Stimulated activated CD4-positive, alpha-beta T cell treated with anti-CD3 and anti-CD28 coated beads, Interleukin-1b, Interleukin-23, amount 100 ng/mL, for 24 hours (primary cell): ENCODE measurements at regions not wholly inside any gene's neighbourhood (a gene's known extent, or its start where the extent isn't known, plus 50 kb on each side); places are given as distances from the start of the nearest gene placed in this dataset.
"Not testable (repeated sequence)": the region's sequence is repeated elsewhere in the genome, so short reads cannot be mapped to it uniquely, and the experiment has no call there.

Experiments used
- DNase-seq, 4 experiments: peaks; one replicate each; pipeline ENCODE4 v3.0.0-alpha.2; 2020; ENCODE audit warnings: low read depth in 4 of 4, low spot score in 1 of 4

DNA sequence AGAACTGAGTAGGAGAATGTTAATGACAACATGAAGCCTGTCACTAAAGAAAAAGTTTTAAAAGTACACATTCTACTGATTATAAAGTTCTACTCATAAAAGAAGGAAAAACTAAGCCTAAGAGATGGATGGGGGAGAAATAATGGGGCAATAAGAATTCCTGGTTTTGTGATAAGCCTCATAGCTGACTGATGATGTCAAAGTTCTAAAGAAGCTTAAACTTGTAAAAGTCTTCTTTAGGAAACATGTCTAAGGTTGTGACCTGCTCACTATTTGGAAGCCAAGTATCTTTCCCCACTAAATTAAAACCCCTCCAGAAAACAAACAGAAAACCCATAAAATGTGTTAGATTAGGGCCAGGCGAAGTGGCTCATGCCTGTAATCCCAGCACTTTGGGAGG is 232.9 kb upstream of the GIMD1 start:
- no peak for DNase-seq

DNA sequence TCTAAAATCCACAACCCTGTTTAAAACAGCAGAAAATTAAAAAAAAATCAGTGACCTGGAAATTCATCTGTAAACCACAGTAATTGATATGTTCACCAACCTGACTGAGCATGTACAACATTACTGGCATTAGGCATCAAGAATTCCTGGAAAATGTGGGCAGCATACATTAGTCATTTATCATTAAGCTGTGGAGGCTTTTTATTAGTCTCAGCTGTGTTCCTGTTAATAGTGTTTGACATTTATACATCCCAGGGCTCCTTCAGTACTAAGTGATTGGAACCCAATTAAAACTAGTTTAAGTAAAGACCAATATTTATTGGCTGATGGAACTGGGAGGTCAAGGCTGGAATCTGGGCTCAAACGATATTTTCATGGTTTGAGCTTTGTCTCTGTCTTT is 227.3 kb upstream of the GIMD1 start:
- DNase-seq: no peak

DNA sequence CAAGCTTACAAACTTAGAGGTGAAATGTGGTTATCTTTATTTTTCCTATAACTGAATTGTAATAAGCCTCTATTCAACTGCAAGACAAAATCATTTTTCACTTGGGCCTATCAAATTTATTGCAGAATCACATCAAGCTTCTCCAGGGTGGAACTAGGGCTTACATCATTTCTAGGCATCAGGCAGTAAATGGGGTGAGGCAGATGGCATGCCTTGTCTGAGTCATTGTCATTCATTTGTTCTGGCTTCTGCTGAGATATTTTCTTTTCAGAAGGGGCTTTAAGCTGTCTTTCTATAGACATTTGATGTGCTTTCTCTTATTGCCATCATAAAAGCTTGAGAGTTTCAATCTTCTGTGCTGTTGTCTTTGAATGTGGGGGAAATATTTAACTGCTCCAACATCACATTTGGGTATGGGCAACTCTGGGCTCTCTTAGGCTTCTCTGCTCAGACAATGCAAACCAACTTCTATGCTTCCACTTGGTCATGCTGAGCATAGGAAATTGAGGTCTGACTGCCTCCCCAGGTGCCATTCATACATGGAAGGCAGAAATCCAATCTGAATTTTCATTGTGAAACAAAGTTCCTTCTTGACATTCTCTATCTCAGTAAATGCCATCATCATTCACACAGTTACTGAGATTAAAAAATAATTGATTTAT is 225.8 kb upstream of the GIMD1 start:
- no peak for DNase-seq

DNA sequence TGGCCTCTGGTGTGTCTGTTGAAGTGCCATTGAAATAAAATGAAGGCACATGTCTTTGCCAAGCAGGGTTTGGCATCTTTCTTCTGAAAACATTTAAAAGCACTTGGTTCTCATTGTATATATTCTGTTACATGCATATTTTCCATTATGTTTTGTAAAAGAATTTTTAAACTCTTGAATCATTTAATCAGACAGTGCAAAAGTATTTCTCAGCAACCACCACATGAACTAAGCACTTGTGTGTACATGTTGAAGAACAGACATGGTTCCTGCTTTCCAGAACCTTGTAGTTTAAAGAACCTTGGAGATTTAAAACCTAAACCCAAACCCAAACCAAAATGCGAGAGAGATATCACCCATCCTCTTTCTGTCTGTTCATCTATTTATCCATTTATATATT is 220.3 kb upstream of the GIMD1 start:
- no peak for DNase-seq

DNA sequence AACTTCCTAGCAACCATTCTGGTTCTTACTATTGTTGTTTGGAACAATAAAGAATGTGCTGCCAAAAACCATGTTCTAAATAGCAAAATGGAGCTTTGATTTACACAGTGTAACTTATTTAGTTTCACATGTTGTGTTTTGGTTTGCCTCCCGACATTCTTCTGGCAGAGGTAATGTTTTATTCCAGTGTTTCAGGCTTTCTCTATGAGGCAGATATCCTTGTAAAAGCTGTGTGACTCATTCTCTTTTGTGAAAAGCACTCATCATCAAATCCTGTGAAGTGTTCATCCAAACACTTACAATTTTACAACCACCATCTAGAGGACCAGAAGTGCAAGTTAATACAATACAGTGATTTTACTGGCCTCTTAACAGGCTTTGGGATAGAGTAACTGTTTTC is 219.0 kb upstream of the GIMD1 start:
- DNase-seq: no peak

DNA sequence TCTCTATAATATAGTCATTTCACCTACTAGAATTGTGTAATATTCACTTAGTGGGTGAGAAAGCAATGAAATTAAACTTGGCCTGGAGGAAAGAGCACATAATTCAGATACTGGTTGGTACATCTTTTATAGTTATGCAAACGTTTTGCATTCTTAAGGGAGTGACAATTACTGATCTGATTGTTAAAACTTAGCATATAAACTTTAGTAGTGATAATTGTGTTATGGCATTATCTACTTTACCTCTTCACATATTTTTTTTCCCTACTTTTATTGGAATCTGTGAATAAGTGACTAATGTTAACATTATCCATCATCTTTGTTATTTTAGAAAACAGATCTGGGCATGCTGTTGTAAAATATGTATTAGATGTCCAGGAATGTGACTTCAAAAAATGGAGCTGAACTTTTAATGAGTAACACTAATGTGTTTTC is 217.4 kb upstream of the GIMD1 start:
- no peak for DNase-seq

DNA sequence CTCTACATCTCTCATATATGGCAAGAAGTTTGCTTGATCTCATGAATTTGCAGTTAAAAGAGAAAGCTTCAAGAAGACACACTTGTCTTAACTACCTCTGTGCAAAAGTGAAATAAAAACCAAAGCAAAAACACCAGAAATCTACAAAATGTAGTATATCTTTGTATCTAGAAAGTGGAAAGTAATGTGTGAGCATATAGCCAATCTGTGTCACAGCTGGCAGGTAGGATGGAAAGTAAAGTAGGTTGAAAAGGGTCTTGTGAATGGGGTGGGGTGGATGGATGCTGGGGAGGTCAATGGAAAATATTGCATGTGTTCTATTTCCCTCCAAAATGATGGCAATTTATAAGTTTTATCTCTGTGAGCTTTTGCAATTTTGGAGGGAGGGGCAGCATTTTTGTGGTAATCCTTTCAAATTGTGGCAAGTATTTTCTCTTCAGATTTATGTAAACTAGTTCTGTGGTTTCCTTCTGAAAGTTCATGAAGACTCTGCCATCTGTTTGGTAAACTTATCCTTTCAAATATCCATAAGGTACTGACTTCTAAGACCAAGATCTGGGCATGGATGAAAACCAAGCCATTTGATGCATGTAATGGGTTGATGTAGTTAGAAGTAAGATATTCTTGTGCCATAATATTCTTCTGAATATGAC is 215.9 kb upstream of the GIMD1 start:
- no peak for DNase-seq

DNA sequence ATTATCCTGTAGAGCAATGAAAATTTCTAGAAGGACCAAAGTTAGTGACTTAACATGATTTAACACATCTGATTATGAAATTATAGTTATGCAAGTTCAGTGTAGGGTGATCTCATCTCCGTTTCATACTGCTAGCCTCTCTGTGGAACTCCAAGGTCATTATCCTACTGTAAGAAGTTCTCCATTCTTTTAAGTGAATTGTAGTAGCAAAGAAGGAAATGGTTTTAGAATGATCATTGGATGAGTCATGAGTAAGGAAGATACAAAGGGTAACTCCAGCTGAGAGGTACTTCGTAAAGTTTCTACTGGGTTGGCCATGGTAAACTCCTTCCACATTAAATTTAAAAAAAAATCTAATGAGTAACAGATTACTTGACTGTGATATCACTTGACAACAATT is 215.0 kb upstream of the GIMD1 start:
- DNase-seq: no peak

DNA sequence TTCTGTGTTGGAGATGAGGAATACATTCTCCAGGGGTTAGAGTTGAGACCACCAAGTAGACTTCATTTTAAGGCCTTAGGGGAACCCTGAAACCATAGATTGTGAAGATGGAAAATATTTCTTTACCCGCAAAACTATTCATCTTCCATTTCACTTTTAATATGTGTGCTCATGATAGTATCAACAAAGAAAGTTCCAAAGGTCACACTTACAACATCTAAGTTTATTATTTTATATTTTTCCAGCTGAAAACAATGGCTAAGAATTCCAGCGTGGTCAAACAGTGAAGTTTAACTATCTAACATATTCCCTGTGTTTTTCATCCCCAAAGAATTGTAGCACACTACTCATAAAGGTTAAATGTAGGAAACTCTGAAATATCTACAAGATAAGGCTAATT is 214.5 kb upstream of the GIMD1 start:
- no peak for DNase-seq

DNA sequence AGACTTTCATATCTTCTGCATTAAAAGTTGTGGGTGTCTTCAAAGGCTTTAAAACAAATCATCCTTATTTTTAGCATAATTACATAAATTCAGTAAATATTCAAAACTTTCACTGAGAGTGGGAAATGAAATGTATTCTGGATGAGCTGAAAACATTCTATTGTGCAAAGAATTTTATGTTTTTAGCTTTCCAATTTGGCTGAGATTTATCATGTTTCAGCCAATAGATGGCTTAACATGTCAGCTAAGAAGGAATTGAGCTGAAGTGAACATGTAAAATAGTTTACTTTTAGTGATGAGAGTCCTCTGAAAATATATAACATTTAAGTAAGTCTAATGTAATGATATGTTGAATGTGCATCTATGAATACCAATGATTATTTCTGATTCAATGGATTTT is 213.5 kb upstream of the GIMD1 start:
- DNase-seq: no peak

DNA sequence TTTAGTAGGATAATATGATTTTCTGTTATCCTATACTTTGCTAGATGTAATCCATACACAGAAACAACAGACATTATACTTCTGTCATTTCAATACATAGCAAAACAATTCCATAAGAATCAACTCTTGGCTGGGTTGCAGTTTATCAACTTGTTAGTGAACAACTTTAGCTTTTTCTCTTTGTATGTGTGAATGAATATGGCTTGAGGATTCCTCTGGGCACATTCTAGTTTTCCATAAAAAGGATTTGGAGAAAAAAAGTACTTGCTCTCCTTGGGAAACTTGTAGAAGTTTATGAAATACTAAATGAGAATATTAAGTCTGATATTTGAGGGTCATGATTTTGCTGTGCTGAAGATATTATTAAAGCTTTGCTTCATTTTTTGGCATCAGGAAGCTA is 210.7 kb upstream of the GIMD1 start:
- no peak for DNase-seq

DNA sequence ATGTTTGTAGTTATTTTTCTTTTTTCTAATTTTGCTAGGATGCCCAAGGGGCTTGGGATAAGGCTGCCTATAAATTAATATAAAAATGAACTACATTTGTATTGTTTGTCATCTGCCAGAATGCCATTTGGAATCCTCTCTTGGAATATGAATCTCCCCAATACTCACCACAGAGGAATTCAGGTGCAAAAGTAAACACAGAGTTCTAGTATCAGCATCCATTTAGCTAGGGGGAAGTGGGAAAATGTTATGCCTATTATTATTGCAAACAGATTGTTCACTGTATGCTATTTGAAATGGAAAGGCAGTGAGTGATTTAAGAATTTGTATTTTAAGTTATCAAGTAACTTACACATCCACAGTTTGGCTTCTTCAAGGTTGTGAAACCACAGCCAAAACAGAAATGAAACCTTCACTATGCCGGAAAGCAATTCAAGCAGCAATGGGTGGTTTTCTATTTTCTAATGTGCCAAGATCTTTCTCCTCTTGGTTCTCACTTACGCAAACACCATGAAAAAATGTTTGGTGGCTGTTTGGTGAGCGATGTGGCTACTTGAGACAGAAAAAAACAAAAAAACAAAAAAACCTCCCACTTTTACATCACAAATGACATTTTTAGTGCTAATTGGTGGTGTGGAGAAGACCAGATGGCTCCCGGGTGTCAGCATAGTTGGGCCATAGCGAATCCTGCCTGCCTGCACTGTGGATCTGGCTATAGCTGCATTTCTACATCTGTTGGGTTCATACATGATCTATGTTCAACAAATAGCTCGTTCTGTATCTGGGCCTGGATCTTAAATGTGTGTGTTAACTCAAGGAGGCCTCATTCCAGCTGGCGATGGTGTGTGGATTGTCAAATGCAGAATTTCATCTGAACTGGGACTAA is 200.8 kb upstream of the GIMD1 start:
- DNase-seq: no peak

DNA sequence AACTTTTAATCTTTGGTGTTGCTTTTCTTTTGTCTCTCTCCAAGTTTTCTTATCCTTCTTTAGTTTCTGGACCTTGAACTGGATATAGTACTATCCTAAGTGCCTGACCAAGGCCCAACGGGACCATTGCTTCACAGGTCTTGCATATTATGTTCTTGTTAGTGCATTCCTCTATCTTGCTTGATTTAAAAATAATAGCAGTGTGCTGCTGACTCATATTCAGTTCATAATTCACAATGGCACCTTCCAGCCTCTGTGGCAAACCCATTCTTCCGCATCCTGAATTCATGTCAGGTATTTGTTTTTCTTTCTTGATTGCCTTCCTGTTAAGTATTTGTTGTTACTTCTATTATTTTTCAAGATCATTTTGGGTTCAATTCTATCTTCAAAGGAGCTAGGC is 197.1 kb upstream of the GIMD1 start:
- DNase-seq: no peak

DNA sequence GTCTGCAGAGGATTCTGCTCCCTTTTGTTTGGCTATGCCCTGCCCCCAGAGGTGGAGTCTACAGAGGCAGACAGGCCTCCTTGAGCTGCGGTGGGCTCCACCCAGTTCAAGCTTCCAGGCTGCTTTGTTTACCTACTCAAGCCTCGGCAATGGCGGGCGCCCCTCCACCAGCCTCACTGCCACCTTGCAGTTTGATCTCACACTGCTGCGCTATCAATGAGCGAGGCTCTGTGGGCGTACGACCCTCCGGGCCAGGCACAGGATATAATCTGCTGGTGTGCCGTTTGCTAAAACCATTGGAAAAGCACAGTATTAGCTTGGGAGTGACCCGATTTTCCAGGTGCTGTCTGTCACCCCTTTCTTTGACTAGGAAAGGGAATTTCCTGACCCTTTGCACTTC is 195.1 kb upstream of the GIMD1 start:
- DNase-seq: not testable (repeated sequence)

DNA sequence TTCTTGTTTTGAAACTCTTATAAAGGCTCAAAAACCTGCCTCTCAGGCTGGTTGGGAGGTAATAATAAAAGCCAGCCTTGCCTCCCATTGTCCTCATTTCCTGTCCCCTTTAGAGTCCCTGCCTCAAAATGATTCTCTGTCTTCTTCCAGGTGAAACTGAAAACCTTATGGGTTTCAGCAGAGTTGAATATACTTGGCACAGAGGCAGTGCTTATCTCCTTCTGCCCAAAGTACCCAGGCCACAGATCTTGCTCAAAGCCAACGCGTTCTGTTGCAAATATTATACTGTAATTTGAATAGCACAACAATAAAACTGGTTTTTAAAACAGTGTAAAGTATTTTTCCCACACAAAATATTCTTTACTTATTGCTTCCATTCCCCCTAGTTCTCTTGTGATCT is 183.1 kb upstream of the GIMD1 start:
- DNase-seq: no peak

DNA sequence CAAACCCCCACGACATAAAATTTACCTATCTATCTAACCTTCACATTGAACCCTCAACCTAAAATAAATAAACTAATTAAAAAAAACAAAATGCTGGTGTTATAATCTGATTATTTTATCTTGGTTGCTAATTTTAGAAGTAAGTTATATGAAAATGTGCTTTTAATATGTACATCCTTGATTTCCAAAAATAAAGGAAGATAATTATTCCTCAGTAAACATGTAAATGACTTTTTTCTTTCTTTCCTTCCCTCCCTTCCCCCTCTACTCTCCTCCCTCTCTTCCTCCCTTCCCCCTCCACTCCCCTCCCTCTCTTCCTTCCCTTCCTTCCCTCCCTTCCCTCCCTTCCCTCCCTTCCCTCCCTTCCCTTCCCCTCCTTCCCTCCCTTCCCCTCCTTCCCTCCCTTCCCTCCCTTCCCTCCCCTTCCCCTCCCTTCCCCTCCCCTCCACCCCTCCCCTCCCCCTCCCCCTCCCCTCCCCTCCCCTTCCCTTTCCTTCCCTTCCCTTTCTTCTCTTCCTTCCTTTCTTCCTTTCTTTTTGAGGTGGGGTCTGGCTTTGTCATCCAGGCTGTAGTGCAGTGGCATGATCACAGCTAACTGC is 180.0 kb upstream of the GIMD1 start:
- no peak for DNase-seq

DNA sequence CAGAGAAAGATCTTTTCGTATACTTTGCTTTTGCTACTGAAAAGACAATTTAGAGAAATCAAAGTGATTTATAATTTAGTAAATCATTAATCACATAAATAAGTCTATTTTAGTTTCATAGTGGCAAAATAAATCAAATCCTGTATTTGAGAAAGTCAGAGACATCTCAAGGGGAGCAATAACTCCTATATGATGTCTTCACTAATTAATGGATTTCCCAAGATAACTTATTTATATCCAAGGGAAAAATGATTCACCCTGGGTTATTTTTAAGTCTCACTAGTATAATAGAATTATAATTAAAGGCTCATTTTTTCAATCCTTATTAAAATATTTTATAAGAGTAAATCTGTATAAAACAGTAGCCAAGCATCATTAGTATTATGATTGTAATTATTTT is 177.8 kb upstream of the GIMD1 start:
- DNase-seq: no peak

DNA sequence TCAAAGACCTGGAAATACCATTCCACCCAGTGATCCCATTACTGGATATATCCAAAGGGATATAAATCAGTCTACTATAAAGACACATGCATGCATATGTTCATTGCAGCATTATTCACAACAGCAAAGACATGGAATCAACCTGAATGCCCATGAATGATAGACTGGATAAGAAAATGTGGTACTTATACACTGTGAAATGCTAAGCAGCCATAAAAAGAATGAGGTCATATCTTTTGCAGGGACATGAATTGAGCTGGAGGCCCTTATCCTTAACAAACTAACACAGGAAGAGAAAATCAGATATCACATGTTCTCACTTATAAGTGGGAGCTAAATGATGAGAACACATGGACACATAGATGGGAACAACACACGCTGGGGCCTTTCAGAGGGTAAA is 174.0 kb upstream of the GIMD1 start:
- not testable (repeated sequence) for DNase-seq

DNA sequence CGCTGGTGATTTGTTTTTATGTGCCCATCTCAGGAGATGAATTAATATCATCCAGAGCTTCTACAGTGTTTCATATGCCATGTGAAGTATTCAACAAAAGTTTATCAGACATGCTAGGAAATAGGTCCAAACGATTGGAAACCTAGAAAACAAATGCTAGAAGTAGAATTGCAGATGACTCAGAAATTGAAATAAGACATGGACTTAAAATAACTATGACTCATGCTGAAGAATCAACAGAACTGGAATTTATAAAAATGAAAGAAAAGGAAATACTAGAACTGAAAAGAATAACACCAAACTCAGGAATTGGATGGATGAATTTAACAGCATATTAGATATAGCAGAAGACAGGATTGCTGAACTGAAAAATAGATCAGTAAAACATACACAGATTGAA is 172.7 kb upstream of the GIMD1 start:
- DNase-seq: no peak

DNA sequence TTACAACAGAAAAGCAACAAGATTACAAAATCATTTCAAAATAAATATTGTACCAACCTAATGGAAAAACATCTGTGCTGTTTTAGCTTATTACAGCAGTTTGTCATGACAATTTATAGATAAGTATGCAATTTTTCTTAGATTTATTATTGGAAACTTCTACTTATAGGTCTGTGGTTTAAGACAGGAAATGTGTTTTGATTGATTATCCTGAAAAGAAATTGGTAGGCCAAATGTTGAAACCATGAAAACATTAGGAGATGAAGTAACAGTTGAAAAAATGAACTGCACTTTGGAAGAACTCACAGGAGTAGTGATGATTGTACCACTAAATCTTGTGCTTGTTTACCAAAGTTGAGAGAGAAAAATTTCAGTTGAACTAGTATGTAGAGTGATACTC is 162.2 kb upstream of the GIMD1 start:
- DNase-seq: no peak

DNA sequence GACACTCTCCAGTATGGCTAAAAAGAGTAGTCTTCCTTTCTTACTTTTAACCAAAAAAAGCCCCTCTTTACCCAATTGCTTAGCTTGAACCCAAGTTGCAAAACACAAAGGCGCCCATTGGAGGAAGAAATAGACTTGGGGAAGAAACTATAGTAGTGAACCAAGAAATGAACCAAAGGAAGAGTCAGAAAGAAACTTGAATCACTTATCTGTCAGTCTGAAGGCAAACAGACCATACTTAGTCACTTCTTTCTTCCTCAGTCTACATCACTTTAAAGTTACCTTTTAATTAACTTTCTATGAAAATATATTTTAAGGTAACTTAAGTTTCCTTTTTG is 161.4 kb upstream of the GIMD1 start:
- no peak for DNase-seq
